GM21528 (cell line): ENCODE measurements at regions not wholly inside any gene's neighbourhood (a gene's known extent, or its start where the extent isn't known, plus 50 kb on each side); places are given as distances from the start of the nearest gene placed in this dataset.
"Not testable (repeated sequence)": the region's sequence is repeated elsewhere in the genome, so short reads cannot be mapped to it uniquely, and the experiment has no call there.

Experiments used
- ATAC-seq: cut with Tn5 transposase; IDR thresholded peaks from one replicate; pipeline ENCODE4 v1.9.1; 2021; ENCODE audit warnings: mild to moderate bottlenecking, moderate library complexity; ENCODE audit not compliant: unreplicated experiment, low FRiP score

- ATAC-seq = no peak
Measured at GRCh38 chr4:77496457-77496856, 109.2 kb upstream of the CXCL13 start.

GRCh38 chr4:77500801-77501200 lies 104.8 kb upstream of the CXCL13 start:
- ATAC-seq = no peak

- ATAC-seq = no peak
Measured at GRCh38 chr4:77501240-77501639, 104.4 kb upstream of the CXCL13 start.

- no peak for ATAC-seq
Measured at GRCh38 chr4:77501851-77502250, 103.8 kb upstream of the CXCL13 start.

GRCh38 chr4:77504407-77504806 lies 101.2 kb upstream of the CXCL13 start:
- ATAC-seq = no peak

GRCh38 chr4:77505275-77505957 lies 100.2 kb upstream of the CXCL13 start:
- no peak for ATAC-seq

- ATAC-seq = no peak
Measured at GRCh38 chr4:77505958-77506319, 99.7 kb upstream of the CXCL13 start.

GRCh38 chr4:77510367-77510766 lies 95.3 kb upstream of the CXCL13 start:
- no peak for ATAC-seq

GRCh38 chr4:77525538-77525937 lies 80.1 kb upstream of the CXCL13 start:
- ATAC-seq = no peak

- ATAC-seq = not testable (repeated sequence)
Measured at GRCh38 chr4:77527900-77528299, 77.7 kb upstream of the CXCL13 start.

GRCh38 chr4:77538144-77538543 lies 67.5 kb upstream of the CXCL13 start:
- ATAC-seq = no peak

- ATAC-seq = no peak
Measured at GRCh38 chr4:77538574-77539157, 67.0 kb upstream of the CXCL13 start.
